ENCODE measurements at regions not wholly inside any gene's neighbourhood (a gene's known extent, or its start where the extent isn't known, plus 50 kb on each side); places are given as distances from the start of the nearest gene placed in this dataset.

GRCh38 chr6:163902993-163903392, 488.5 kb downstream of the QKI start:
- TF ChIP-seq CTCF (IDR thresholded peaks at IDR 0.05) = no peak
- DNase-seq (ENCODE audit: low spot score) = no peak

GRCh38 chr6:163901681-163902080, 487.2 kb downstream of the QKI start:
- H3K27ac Mint-ChIP-seq (ENCODE audit: unreplicated experiment) = no peak overlapping the region
- DNase-seq (ENCODE audit: low spot score) = no peak

More at GRCh38 chr6:163902993-163903392, 488.5 kb downstream of the QKI start:
- H3K36me3 Mint-ChIP-seq (ENCODE audit: low read depth) = no peaks in the 10 kb centered on the region
- no peak overlapping the region for H3K4me3 Mint-ChIP-seq (ENCODE audit: unreplicated experiment)
- no peak overlapping the region for H3K27ac Mint-ChIP-seq (ENCODE audit: unreplicated experiment)
- H3K9me3 Mint-ChIP-seq (ENCODE audit: low read depth) = peaks cover 2% of the 10 kb centered on the region
- H3K4me1 Mint-ChIP-seq (ENCODE audit: low read depth) = peaks cover 7% of the 10 kb centered on the region
- H3K27me3 Mint-ChIP-seq (ENCODE audit: low read depth) = no peaks in the 10 kb centered on the region

DNA sequence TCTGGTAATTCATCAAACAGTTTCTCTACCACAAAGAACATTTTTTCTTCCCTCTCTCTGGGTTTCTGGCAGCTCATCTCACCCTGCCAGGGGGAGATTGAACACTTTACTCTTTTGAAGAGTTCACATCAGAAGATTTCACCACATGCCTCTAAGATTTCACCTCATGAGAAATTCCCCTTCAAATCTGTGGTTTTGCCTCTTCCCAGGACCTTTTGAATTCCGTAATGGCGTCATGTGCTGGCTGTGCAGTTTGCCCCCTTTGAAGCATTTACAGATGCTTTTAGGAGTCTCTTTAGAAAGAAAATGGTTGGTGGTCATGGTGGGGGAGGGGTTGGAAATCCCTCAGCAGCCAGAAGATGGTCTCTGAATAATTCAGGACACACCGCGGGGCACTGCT, 486.1 kb downstream of the QKI start:
- Mint-ChIP-seq H3K9me3 (ENCODE audit: low read depth) (peaks cover 2% of the 10 kb centered on the region), H3K4me1 (ENCODE audit: low read depth) (peaks cover 7% of the 10 kb centered on the region), H3K27me3 (ENCODE audit: low read depth) (no peaks in the 10 kb centered on the region), H3K27ac (ENCODE audit: unreplicated experiment) (no peak overlapping the region), H3K4me3 (ENCODE audit: unreplicated experiment) (no peak overlapping the region), H3K36me3 (ENCODE audit: low read depth) (no peaks in the 10 kb centered on the region)
- no peak for TF ChIP-seq CTCF (IDR thresholded peaks at IDR 0.05)
- no peak for DNase-seq (ENCODE audit: low spot score)

More at GRCh38 chr6:163901681-163902080, 487.2 kb downstream of the QKI start:
- Mint-ChIP-seq H3K9me3 (ENCODE audit: low read depth) (peaks cover 2% of the 10 kb centered on the region), H3K36me3 (ENCODE audit: low read depth) (no peaks in the 10 kb centered on the region), H3K4me1 (ENCODE audit: low read depth) (peaks cover 7% of the 10 kb centered on the region), H3K4me3 (ENCODE audit: unreplicated experiment) (no peak overlapping the region), H3K27me3 (ENCODE audit: low read depth) (no peaks in the 10 kb centered on the region)
- no peak for TF ChIP-seq CTCF (IDR thresholded peaks at IDR 0.05)

DNA sequence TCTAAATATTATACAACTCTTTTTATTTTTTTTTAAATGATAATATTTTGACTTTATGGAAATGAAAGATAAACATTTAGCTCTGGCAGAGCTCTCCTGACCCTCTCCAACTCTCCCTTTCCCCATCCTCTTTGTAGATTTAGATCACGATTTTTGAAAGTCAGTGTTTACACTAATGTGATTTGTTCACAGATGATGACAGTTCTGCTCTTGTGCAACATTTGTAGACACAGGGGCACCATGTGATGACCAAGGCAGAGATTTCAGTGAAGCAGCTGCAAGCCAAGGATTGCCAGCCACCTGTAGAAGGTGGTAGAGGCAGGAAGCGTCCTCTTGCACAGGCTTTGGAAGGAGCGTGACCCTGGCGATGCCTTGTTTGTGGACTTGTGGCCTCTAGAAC, 483.2 kb downstream of the QKI start:
- Mint-ChIP-seq H3K4me1 (ENCODE audit: low read depth) (peaks cover 7% of the 10 kb centered on the region), H3K36me3 (ENCODE audit: low read depth) (no peaks in the 10 kb centered on the region)

GRCh38 chr6:163897030-163897429, 482.5 kb downstream of the QKI start:
- TF ChIP-seq CTCF (IDR thresholded peaks at IDR 0.05) = no peak
- H3K4me3 Mint-ChIP-seq (ENCODE audit: unreplicated experiment) = no peak overlapping the region
- H3K27ac Mint-ChIP-seq (ENCODE audit: unreplicated experiment) = no peak overlapping the region

More for the DNA sequence above, 483.2 kb downstream of the QKI start:
- Mint-ChIP-seq H3K9me3 (ENCODE audit: low read depth) (peaks cover 2% of the 10 kb centered on the region), H3K27ac (ENCODE audit: unreplicated experiment) (no peak overlapping the region), H3K27me3 (ENCODE audit: low read depth) (no peaks in the 10 kb centered on the region), H3K4me3 (ENCODE audit: unreplicated experiment) (no peak overlapping the region)
- TF ChIP-seq CTCF (IDR thresholded peaks at IDR 0.05) = no peak
- no peak for DNase-seq (ENCODE audit: low spot score)

More at GRCh38 chr6:163897030-163897429, 482.5 kb downstream of the QKI start:
- Mint-ChIP-seq H3K9me3 (ENCODE audit: low read depth) (peaks cover 2% of the 10 kb centered on the region), H3K36me3 (ENCODE audit: low read depth) (no peaks in the 10 kb centered on the region), H3K4me1 (ENCODE audit: low read depth) (peaks cover 7% of the 10 kb centered on the region), H3K27me3 (ENCODE audit: low read depth) (no peaks in the 10 kb centered on the region)
- no peak for DNase-seq (ENCODE audit: low spot score)
